Glutamatergic neuron (in vitro differentiated cells): ENCODE measurements at regions not wholly inside any gene's neighbourhood (a gene's known extent, or its start where the extent isn't known, plus 50 kb on each side); places are given as distances from the start of the nearest gene placed in this dataset.

Experiments
- DNase-seq: peaks from one replicate; pipeline ENCODE4 v3.0.0; 2022
- H3K27ac Mint-ChIP-seq: one replicate; pipeline ENCODE4 v1.8.0; 2020; ENCODE audit warnings: mild to moderate bottlenecking, mixed read lengths, inconsistent platforms; ENCODE audit not compliant: unreplicated experiment
- H3K27me3 Mint-ChIP-seq: one replicate; pipeline ENCODE4 v1.8.0; 2020; ENCODE audit warnings: mild to moderate bottlenecking, moderate library complexity, mixed read lengths, inconsistent platforms; ENCODE audit not compliant: unreplicated experiment
- H3K36me3 Mint-ChIP-seq: one replicate; pipeline ENCODE4 v1.8.0; 2020; ENCODE audit warnings: mild to moderate bottlenecking, mixed read lengths, inconsistent platforms; ENCODE audit not compliant: unreplicated experiment
- H3K4me1 Mint-ChIP-seq: one replicate; pipeline ENCODE4 v1.8.0; 2020; ENCODE audit warnings: mild to moderate bottlenecking, low read depth, mixed read lengths, inconsistent platforms; ENCODE audit not compliant: unreplicated experiment
- H3K4me3 Mint-ChIP-seq: one replicate; pipeline ENCODE4 v1.8.0; 2020; ENCODE audit warnings: mild to moderate bottlenecking, mixed read lengths, inconsistent platforms; ENCODE audit not compliant: unreplicated experiment
- H3K9me3 Mint-ChIP-seq: one replicate; pipeline ENCODE4 v1.8.0; 2020; ENCODE audit warnings: mild to moderate bottlenecking, moderate library complexity, mixed read lengths, inconsistent platforms; ENCODE audit not compliant: unreplicated experiment
- CTCF ChIP-seq: fragments of 200-600 bp; sonication (generic); IDR thresholded peaks from one replicate; pipeline ENCODE4 v1.5.0; 2021; ENCODE audit not compliant: partially characterized antibody, unreplicated experiment

- no peak for TF ChIP-seq CTCF
- H3K27me3 Mint-ChIP-seq: no peaks in the 10 kb centered on the region
Measured at GRCh38 chr13:97630725-97631124, 196.8 kb downstream of the RAP2A start.

GRCh38 chr13:97631158-97631557 lies 197.2 kb downstream of the RAP2A start:
- Mint-ChIP-seq H3K9me3 (peaks cover 4% of the 10 kb centered on the region), H3K4me1 (peaks cover 3% of the 10 kb centered on the region), H3K27ac (no peak overlapping the region), H3K4me3 (no peak overlapping the region), H3K27me3 (no peaks in the 10 kb centered on the region), H3K36me3 (no peaks in the 10 kb centered on the region)
- DNase-seq: no peak
- TF ChIP-seq CTCF: no peak

More at GRCh38 chr13:97630725-97631124, 196.8 kb downstream of the RAP2A start:
- H3K4me3 Mint-ChIP-seq: no peak overlapping the region
- DNase-seq: no peak
- peaks cover 4% of the 10 kb centered on the region for H3K9me3 Mint-ChIP-seq
- H3K27ac Mint-ChIP-seq: no peak overlapping the region
- no peaks in the 10 kb centered on the region for H3K36me3 Mint-ChIP-seq
- peaks cover 3% of the 10 kb centered on the region for H3K4me1 Mint-ChIP-seq

- Mint-ChIP-seq H3K36me3 (no peaks in the 10 kb centered on the region), H3K27ac (no peak overlapping the region), H3K9me3 (no peaks in the 10 kb centered on the region), H3K27me3 (no peaks in the 10 kb centered on the region), H3K4me1 (no peaks in the 10 kb centered on the region), H3K4me3 (no peak overlapping the region)
- no peak for TF ChIP-seq CTCF
- DNase-seq: no peak
Measured at GRCh38 chr13:97639236-97639635, 205.3 kb downstream of the RAP2A start.

GRCh38 chr13:97640268-97640667 lies 206.3 kb downstream of the RAP2A start:
- TF ChIP-seq CTCF: no peak
- Mint-ChIP-seq H3K4me3 (no peak overlapping the region), H3K4me1 (no peaks in the 10 kb centered on the region), H3K36me3 (no peaks in the 10 kb centered on the region), H3K27me3 (no peaks in the 10 kb centered on the region), H3K9me3 (no peaks in the 10 kb centered on the region), H3K27ac (no peak overlapping the region)
- no peak for DNase-seq

GRCh38 chr13:97648171-97648880 lies 214.4 kb downstream of the RAP2A start:
- DNase-seq: no peak
- Mint-ChIP-seq H3K4me3 (no peak overlapping the region), H3K27me3 (no peaks in the 10 kb centered on the region), H3K36me3 (no peaks in the 10 kb centered on the region), H3K9me3 (no peaks in the 10 kb centered on the region), H3K4me1 (no peaks in the 10 kb centered on the region), H3K27ac (no peak overlapping the region)
- TF ChIP-seq CTCF: no peak
